PC-3 (cell line): ENCODE measurements at regions not wholly inside any gene's neighbourhood (a gene's known extent, or its start where the extent isn't known, plus 50 kb on each side); places are given as distances from the start of the nearest gene placed in this dataset.

Experiments
- EZH2 ChIP-seq: fragments of 300-600 bp; sonication (generic); IDR thresholded peaks from one replicate; pipeline ENCODE4 v1.6.1; 2017; ENCODE audit warnings: antibody characterized with exemption, mild to moderate bottlenecking, low read length; ENCODE audit not compliant: unreplicated experiment
- EZH2phosphoT487 ChIP-seq: fragments of 300-600 bp; sonication (generic); IDR thresholded peaks from 2 replicates; pipeline ENCODE4 v1.6.1; 2018; ENCODE audit warnings: mild to moderate bottlenecking, antibody characterized with exemption, low read length, borderline replicate concordance
- TF ChIP-seq, protein P1 (sequence below): fragments of 300-600 bp; sonication (generic); conservative IDR thresholded peaks from 2 replicates; pipeline ENCODE4 v1.5.1; 2017; ENCODE audit warnings: antibody characterized with exemption, low read depth, mild to moderate bottlenecking, low read length

DNA sequence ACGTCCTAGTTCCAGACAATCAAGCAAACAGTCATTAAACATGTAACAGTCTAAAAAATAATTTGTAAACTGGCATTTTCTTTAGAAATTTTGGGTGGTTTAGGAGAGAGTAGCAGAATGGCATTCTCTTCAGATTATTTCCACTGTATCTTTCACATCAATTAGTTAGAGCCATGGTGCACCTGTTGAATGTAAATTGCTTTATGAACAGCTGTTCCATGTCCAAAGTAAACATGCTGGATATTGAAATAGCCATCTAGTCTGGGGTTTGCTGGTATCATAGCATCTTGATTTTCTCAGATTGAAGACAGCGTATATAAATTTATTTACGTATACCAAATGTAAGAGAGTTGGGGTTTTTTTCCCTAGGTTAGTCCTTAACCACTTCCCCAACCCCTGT, 143.6 kb downstream of the RCHY1 start:
- TF ChIP-seq, protein P1, sequence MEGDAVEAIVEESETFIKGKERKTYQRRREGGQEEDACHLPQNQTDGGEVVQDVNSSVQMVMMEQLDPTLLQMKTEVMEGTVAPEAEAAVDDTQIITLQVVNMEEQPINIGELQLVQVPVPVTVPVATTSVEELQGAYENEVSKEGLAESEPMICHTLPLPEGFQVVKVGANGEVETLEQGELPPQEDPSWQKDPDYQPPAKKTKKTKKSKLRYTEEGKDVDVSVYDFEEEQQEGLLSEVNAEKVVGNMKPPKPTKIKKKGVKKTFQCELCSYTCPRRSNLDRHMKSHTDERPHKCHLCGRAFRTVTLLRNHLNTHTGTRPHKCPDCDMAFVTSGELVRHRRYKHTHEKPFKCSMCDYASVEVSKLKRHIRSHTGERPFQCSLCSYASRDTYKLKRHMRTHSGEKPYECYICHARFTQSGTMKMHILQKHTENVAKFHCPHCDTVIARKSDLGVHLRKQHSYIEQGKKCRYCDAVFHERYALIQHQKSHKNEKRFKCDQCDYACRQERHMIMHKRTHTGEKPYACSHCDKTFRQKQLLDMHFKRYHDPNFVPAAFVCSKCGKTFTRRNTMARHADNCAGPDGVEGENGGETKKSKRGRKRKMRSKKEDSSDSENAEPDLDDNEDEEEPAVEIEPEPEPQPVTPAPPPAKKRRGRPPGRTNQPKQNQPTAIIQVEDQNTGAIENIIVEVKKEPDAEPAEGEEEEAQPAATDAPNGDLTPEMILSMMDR, result no peak
- TF ChIP-seq EZH2 (no peak), EZH2phosphoT487 (no peak)
